GM12864 (cell line): ENCODE measurements at regions not wholly inside any gene's neighbourhood (a gene's known extent, or its start where the extent isn't known, plus 50 kb on each side); places are given as distances from the start of the nearest gene placed in this dataset.
"Not testable (repeated sequence)": the region's sequence is repeated elsewhere in the genome, so short reads cannot be mapped to it uniquely, and the experiment has no call there.

Experiments
- DNase-seq: peaks from one replicate; pipeline ENCODE4 v3.0.0-alpha.2; 2011; ENCODE audit warnings: low read depth
- H3K4me3 ChIP-seq: 2 replicates; pipeline ENCODE4 v1.5.1; 2011; ENCODE audit warnings: mild to moderate bottlenecking, low read depth, low read length, control low read depth
- CTCF ChIP-seq: IDR thresholded peaks from 2 replicates; pipeline ENCODE4 v1.5.1; 2011; ENCODE audit warnings: low read depth, mild to moderate bottlenecking, moderate library complexity, low read length, control low read depth, inconsistent platforms; ENCODE audit errors: missing control alignments

GRCh38 chr6:27049863-27050781 is 197.4 kb upstream of the PRSS16 start:
- DNase-seq: no peak
- no peak for TF ChIP-seq CTCF
- H3K4me3 ChIP-seq: no peak overlapping the region

DNA sequence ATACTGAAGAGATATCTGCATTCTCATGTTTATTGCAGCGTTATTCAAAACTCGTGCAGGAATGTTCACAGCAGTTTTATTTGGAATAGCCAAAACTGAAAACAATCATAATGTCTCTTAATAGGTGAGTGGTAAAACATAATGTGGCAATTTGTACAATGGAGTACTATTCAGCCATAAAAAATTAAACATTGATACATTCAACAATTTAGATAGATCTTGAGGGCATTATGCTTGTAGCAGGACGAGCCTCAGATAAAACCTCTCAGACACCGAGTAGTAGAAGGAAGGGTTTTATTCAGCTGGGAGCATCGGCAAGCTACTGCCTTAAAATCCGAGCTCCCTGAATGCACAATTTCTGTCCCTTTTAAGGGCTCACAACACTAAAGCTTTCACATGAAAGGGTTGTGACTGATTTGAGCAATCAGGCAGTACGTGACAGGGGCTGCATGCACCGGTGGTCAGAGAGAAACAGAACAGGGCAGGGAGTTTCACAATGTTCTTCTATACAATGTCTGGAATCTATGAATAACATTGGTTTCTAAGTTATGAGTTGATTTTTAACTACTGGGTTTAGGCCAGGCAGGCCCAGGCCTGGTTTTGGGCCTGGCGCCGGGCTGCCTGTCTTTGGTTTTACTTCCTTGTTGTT is 195.3 kb upstream of the PRSS16 start:
- DNase-seq: peak; percentile 18

DNA sequence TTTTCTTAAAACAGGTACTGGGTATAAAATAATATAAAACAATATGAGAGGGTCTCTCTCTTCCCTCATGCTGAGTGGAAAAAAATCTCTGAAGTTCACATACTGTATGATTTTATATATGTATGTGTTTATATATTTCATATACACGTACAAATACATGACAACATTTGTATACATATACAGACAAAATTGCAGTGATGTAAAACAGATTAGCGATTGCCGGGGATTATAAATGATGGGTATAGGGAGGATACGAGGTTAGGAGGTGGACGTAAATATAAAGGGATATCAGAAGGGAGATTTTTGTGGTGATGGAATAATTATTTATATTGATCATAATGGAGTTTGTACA is 194.8 kb upstream of the PRSS16 start:
- no peak for DNase-seq
- no peak overlapping the region for H3K4me3 ChIP-seq
- no peak for TF ChIP-seq CTCF

More for the DNA sequence above, 195.3 kb upstream of the PRSS16 start:
- H3K4me3 ChIP-seq: not testable (repeated sequence)

DNA sequence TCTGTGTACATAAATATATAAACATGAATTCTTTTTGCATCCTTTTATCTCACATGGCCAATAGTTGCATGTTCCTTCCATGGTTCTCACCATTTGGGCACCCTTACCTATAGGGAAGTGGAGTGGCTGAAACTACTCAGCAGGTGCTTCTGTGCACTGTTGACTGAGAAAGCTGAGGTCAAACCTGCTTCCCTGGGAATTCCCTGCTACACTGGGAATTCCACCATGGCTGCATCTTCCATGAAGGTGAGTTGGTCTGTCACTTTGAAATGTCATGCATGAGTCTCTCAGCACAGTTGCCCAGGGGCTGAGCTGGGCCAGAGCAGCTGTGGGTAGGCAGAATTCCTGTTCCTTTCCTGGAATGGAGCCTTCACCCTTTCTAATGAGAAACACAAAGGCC is 193.8 kb upstream of the PRSS16 start:
- no peak overlapping the region for H3K4me3 ChIP-seq
- no peak for TF ChIP-seq CTCF
- DNase-seq: peak; percentile 7

DNA sequence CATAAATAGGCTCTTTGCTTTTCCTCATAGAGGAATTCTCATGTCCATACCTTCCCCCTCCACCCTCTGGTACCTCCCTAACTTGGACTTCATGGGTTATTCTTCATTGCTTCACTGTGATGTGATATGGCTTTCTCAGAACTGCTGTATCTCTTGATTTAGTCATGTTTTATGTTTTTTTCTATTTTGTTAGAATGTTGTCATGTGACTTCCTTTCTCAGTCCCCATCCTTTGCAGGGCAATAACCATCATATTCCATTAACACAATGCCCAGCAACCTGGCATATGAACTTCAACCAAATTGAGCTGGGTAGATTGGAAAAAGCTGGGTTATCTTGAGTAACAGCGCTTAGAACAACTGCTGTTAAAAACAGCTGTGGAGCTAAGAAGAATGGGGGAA is 190.9 kb upstream of the PRSS16 start:
- no peak overlapping the region for H3K4me3 ChIP-seq
- DNase-seq: no peak
- no peak for TF ChIP-seq CTCF

DNA sequence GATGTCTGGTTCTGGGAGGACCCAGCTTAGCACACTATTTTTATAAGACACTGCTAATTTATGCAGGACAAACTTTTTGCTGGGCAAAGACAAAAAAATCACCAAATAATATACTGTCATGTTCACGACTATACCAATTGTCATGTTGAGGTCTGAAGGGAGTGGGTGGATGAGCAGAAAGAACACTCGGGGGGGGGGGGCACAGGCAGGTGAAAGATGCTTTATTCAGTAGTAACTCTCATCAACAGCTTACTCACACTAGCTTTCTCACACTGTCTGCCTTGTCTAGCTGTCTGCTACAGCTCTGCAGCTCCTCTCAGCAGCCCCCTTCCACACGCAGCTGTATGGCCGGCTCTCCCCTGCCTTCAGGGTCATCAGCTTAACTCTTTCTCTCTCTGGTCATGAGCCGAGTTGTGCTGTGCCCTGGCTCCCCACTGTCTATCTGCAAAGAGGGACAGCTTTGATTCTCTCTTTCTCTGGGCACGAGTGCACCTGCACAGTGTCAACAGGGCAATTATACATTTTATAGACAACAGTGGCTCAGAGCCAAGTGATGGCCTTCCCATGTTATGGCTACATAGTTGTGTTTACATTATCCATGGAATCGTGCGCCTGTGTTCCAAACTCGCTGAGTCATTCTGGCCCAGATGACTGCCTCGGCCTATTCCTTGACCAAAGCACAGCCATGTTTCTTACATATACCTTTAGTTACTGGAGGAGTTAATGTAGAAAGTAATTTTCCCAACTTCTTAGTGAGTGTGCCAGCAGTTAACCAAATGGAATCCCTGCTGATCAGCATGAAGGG is 187.7 kb upstream of the PRSS16 start:
- no peak for DNase-seq
- no peak overlapping the region for H3K4me3 ChIP-seq
- no peak for TF ChIP-seq CTCF
